AG10803 (cell line): ENCODE measurements at regions not wholly inside any gene's neighbourhood (a gene's known extent, or its start where the extent isn't known, plus 50 kb on each side); places are given as distances from the start of the nearest gene placed in this dataset.

Experiments used
- DNase-seq: peaks from one replicate; pipeline ENCODE4 v3.0.0; 2010; ENCODE audit warnings: low read depth
- H3K4me3 ChIP-seq: 2 replicates; pipeline ENCODE4 v1.5.1; 2011; ENCODE audit warnings: mild to moderate bottlenecking, low read length, control low read depth
- TF ChIP-seq, protein P1 (sequence below): conservative IDR thresholded peaks from 2 replicates; pipeline ENCODE4 v1.5.1; 2011; ENCODE audit warnings: mild to moderate bottlenecking, low read length, control low read depth, inconsistent platforms

DNA sequence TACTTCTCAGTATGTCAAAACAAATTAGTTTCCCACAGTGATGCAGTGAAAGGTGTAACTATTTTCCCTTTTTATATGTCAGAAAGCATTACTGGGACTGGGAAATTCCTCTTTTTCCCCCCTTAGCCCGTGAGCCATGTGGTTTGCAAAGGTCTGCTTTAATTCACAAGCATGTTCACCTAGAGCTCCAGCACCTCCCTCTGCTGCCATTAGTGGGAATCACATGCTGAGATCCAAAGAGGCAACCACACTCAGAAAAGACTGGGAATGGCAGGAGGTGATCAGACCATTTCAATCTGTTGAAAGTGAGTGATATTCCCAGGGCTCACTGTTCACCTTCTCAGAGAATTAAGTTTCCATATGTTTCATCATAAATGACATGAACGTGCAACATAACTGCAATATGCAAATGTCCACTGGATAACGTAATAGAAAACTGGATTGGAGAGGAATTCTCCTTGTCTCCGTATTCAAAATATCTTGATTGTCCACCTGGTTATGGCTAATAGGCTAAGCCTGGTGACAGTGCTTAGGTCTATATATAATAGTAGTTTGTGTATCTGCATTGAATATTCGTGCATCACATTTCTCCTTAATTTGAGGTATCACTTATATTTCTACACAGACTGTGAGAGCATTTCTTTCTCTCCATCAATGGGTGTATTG, 703.5 kb upstream of the WWC1 start:
- peak; percentile 38 for DNase-seq
- TF ChIP-seq, protein P1, sequence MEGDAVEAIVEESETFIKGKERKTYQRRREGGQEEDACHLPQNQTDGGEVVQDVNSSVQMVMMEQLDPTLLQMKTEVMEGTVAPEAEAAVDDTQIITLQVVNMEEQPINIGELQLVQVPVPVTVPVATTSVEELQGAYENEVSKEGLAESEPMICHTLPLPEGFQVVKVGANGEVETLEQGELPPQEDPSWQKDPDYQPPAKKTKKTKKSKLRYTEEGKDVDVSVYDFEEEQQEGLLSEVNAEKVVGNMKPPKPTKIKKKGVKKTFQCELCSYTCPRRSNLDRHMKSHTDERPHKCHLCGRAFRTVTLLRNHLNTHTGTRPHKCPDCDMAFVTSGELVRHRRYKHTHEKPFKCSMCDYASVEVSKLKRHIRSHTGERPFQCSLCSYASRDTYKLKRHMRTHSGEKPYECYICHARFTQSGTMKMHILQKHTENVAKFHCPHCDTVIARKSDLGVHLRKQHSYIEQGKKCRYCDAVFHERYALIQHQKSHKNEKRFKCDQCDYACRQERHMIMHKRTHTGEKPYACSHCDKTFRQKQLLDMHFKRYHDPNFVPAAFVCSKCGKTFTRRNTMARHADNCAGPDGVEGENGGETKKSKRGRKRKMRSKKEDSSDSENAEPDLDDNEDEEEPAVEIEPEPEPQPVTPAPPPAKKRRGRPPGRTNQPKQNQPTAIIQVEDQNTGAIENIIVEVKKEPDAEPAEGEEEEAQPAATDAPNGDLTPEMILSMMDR: peak; percentile 65

DNA sequence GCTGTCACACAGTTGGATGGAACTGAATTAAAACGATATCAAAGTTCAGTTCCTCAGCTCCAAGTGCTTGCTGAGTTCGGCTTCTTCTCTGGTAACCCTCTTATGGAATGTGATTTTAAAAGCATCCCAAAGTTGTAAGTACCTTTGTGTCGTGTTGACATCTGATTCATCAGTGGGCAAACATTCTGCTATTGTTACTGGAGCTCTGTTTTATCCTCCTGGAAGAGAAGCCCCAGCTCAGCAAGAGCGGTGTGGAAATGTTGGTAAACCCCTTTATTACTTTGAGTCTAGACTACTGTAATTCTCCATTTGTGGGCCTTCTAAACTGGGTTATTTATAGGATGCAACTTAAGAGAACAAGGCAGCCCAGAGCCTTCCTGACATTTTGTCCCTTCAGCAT, 699.3 kb upstream of the WWC1 start:
- TF ChIP-seq, protein P1: no peak
- DNase-seq: no peak
- H3K4me3 ChIP-seq: no peak overlapping the region

More for the DNA sequence above, 703.5 kb upstream of the WWC1 start:
- H3K4me3 ChIP-seq: no peak overlapping the region

DNA sequence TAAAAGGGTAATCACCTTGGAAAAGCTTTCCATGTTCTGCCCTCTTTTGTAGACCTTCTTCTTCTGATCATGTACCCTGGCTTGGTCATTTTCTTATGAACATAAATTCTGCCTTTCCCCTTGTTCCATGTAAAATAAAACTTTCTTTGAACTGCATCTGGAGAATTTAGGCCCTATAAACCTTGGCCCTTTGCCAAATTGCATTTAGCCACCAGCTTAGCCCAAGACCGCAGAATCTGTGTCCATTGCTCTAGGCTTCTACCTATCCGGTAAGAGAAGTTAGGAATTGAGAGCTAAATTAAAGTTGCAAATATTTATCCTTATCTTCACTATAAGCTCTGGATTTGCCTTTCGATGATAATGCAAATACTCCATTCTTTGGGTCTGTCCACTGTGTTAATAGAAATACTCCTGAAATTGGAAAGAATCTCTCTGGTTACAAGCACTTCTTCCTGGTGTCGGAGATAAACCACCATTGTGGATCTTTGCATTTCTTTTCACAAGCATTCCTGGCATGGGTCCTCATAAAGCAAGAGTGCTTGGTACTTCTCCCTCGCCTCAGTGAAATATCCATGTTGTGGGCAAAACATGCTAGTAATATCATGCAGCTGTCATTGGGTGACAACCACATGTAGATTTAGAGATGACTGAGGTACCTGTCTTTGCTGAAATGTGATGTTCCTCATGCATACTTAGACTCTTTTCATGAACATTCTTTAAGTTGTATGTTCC, 698.0 kb upstream of the WWC1 start:
- no peak overlapping the region for H3K4me3 ChIP-seq
- no peak for DNase-seq
- TF ChIP-seq, protein P1: no peak

DNA sequence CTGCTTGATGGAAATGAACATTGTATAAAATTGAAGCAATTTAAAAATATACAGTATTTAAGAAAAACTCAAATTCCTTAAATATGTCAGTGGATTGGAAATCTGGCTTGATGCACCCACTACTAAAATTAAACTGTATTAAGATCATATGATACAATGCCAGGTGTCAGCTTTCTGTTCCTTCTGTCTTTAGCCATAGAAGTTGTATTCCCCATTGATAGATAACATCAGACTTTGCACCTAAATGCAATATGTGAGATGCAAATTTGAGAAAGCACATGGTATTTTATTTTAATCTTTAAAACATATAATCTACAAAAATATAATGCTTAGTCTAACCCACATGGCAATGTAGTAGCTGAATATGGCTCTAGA, 697.4 kb upstream of the WWC1 start:
- no peak for DNase-seq
- TF ChIP-seq, protein P1: no peak
- no peak overlapping the region for H3K4me3 ChIP-seq

- TF ChIP-seq, protein P1: no peak
- no peak overlapping the region for H3K4me3 ChIP-seq
- DNase-seq: no peak
Observed at GRCh38 chr5:167594750-167595149, 696.7 kb upstream of the WWC1 start.

- DNase-seq: no peak
- TF ChIP-seq, protein P1: no peak
- no peak overlapping the region for H3K4me3 ChIP-seq
Observed at GRCh38 chr5:167595196-167595595, 696.2 kb upstream of the WWC1 start.

GRCh38 chr5:167598166-167598565, 693.3 kb upstream of the WWC1 start:
- H3K4me3 ChIP-seq: no peak overlapping the region

More at GRCh38 chr5:167598166-167598565, 693.3 kb upstream of the WWC1 start:
- TF ChIP-seq, protein P1: no peak
- DNase-seq: no peak
